Brain microvascular endothelial cell (primary cell): ENCODE measurements at regions not wholly inside any gene's neighbourhood (a gene's known extent, or its start where the extent isn't known, plus 50 kb on each side); places are given as distances from the start of the nearest gene placed in this dataset.

ENCODE experiments used
- DNase-seq: peaks from one replicate; pipeline ENCODE4 v3.0.0-alpha.2; 2020
- H3K27ac ChIP-seq: fragments of 250-450 bp; sonication (Bioruptor Pico); 2 replicates; pipeline ENCODE4 v1.5.1; 2020; ENCODE audit warnings: mild to moderate bottlenecking, moderate library complexity
- H3K27me3 ChIP-seq: fragments of 250-450 bp; sonication (Bioruptor Pico); replicated peaks from 2 replicates; pipeline ENCODE4 v1.5.1; 2020; ENCODE audit warnings: mild to moderate bottlenecking
- H3K36me3 ChIP-seq: fragments of 250-450 bp; sonication (Bioruptor Pico); replicated peaks from 2 replicates; pipeline ENCODE4 v1.5.1; 2020; ENCODE audit warnings: mild to moderate bottlenecking
- H3K4me3 ChIP-seq: 2 replicates; pipeline ENCODE4 v1.5.1; 2011; ENCODE audit warnings: low read depth, mild to moderate bottlenecking, control low read depth, low read length, moderate library complexity
- CTCF ChIP-seq: IDR thresholded peaks from 2 replicates; pipeline ENCODE4 v1.5.1; 2011; ENCODE audit warnings: low read depth, mild to moderate bottlenecking, moderate library complexity, low read length, control low read depth, inconsistent platforms; ENCODE audit errors: missing control alignments
- in situ Hi-C: cut with HindIII; loops from 2 replicates; pipeline ENCODE4 v1.10.0; 2017; ENCODE audit warnings: low sequenced_read_pairs, low pct_ligation_motif_present

- no peak for TF ChIP-seq CTCF
- H3K27me3 ChIP-seq: no peaks in the 10 kb centered on the region
- in situ Hi-C loops: loop anchor here (25.0 kb wide), 1 partner anchor 244 kb away; no protein-coding TSS in a partner anchor
- DNase-seq: no peak
- H3K27ac ChIP-seq: no peak overlapping the region
- no peak overlapping the region for H3K4me3 ChIP-seq
- peaks cover 46% of the 10 kb centered on the region for H3K36me3 ChIP-seq
Measured at GRCh38 chrX:45756557-45756956, 555.9 kb upstream of the DIPK2B start.

GRCh38 chrX:45755703-45756102 lies 555.0 kb upstream of the DIPK2B start:
- Histone ChIP-seq H3K4me3 (no peak overlapping the region), H3K36me3 (peaks cover 46% of the 10 kb centered on the region), H3K27me3 (no peaks in the 10 kb centered on the region), H3K27ac (no peak overlapping the region)
- TF ChIP-seq CTCF: no peak
- DNase-seq: no peak
- in situ Hi-C loops: loop anchor here (25.0 kb wide), 1 partner anchor 243 kb away; no protein-coding TSS in a partner anchor

GRCh38 chrX:45751156-45751555 lies 550.5 kb upstream of the DIPK2B start:
- H3K27me3 ChIP-seq: no peaks in the 10 kb centered on the region
- H3K36me3 ChIP-seq: peaks cover 36% of the 10 kb centered on the region
- H3K27ac ChIP-seq: peak overlapping the region; percentile 32
- DNase-seq: no peak
- no peak overlapping the region for H3K4me3 ChIP-seq
- no peak for TF ChIP-seq CTCF
- in situ Hi-C loops: loop anchor here (25.0 kb wide), 1 partner anchor 239 kb away; no protein-coding TSS in a partner anchor

DNA sequence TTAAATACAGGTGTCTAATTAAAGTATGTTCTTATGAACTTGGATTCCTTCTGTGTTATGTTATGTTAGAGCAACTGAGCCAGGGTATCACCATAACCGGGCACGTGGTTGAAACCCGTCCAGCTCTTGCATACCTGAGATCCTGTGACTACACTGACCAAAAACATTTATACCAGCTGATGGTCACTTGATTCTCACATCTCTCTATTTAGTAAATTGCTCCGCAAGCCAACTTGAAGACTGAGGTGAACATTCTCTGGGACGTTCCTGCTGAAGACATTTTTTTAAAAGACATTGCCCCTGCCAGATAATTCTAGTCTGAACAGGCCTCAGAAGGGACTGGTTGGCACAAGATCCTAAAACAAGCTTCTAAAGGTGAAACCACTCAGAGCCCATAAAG lies 550.0 kb upstream of the DIPK2B start:
- TF ChIP-seq CTCF: no peak
- peaks cover 35% of the 10 kb centered on the region for H3K36me3 ChIP-seq
- no peak for DNase-seq
- no peak overlapping the region for H3K4me3 ChIP-seq
- in situ Hi-C loops: loop anchor here (25.0 kb wide), 1 partner anchor 238 kb away; no protein-coding TSS in a partner anchor
- H3K27me3 ChIP-seq: no peaks in the 10 kb centered on the region
- H3K27ac ChIP-seq: peak overlapping the region; percentile 32

DNA sequence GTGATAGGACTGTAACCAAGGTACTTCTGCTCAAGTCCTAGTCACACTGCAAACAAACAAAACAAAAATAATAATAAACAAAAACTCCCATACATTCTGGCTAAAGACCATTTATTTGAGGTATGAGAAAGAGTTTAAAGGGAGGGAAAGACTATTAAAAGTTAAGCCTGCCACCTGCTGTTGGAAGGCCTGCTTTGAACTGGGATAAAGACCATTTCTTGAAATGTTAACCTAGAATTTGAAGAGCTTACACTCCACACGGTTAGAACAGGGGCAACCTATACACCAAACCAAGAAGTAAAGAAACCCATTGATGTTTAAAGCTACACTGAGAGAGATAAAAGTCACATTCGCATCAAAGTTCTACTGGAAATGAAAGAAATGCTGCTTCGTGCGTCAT lies 548.7 kb upstream of the DIPK2B start:
- Histone ChIP-seq H3K4me3 (no peak overlapping the region), H3K27me3 (no peaks in the 10 kb centered on the region), H3K27ac (no peak overlapping the region), H3K36me3 (peaks cover 35% of the 10 kb centered on the region)
- TF ChIP-seq CTCF: peak; percentile 47
- no peak for DNase-seq
- in situ Hi-C loops: no loop called here

- H3K27ac ChIP-seq: no peak overlapping the region
Measured at GRCh38 chrX:45748369-45748774, 547.7 kb upstream of the DIPK2B start.

More at GRCh38 chrX:45748369-45748774, 547.7 kb upstream of the DIPK2B start:
- TF ChIP-seq CTCF: no peak
- DNase-seq: no peak
- Histone ChIP-seq H3K4me3 (no peak overlapping the region), H3K27me3 (no peaks in the 10 kb centered on the region), H3K36me3 (peaks cover 25% of the 10 kb centered on the region)
- in situ Hi-C loops: no loop called here
